ENCODE measurements at regions not wholly inside any gene's neighbourhood (a gene's known extent, or its start where the extent isn't known, plus 50 kb on each side); places are given as distances from the start of the nearest gene placed in this dataset.

DNA sequence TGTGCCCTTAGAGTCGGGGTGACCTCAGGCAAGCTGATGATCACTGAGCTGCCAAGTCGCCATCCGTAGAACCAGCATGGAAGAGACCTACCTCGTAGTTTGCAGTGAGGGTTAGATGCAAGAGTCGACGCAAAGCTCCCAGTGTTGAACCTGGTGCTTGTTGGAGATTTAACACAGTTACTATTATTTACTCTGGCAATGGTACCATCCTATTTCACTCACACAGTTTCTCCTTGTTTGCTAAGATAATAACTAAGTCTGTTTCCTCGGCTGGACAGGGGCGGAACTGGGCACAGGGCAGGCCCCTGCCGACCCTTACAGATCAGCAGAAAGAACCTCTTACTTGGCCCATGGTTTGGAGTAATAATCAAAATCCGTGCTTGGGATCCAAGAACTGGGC lies 85.5 kb downstream of the ACAA2 start (continued):
- TF ChIP-seq RNF2 (IDR thresholded peaks at IDR 0.05; ENCODE audit: borderline replicate concordance, low read depth, low read length, missing control alignments, poor library complexity, severe bottlenecking) = no peak
- no peak for TF ChIP-seq RBBP5 (IDR thresholded peaks at IDR 0.05; ENCODE audit: borderline replicate concordance, low read depth, low read length)
- TF ChIP-seq EZH2 (IDR thresholded peaks at IDR 0.05; ENCODE audit: low read depth, low read length, severe bottlenecking) = no peak
- no peak for TF ChIP-seq RXRA (IDR thresholded peaks at IDR 0.05; ENCODE audit: insufficient read depth, low read depth, low read length)
- TF ChIP-seq GABPA (IDR thresholded peaks at IDR 0.05; ENCODE audit: borderline replicate concordance, insufficient read depth, low read length) = no peak
- no peak for TF ChIP-seq CTBP2 (IDR thresholded peaks at IDR 0.05; ENCODE audit: borderline replicate concordance, insufficient read depth, insufficient read length, low read length)

All from H1 (cell line).